NCI-H2227 (cell line): ENCODE measurements at regions not wholly inside any gene's neighbourhood (a gene's known extent, or its start where the extent isn't known, plus 50 kb on each side); places are given as distances from the start of the nearest gene placed in this dataset.

ENCODE experiments used
- DNase-seq: peaks from one replicate; lab custom pipeline; 2025; ENCODE audit not compliant: unreplicated experiment; lab: John Stamatoyannopoulos, UW

DNA sequence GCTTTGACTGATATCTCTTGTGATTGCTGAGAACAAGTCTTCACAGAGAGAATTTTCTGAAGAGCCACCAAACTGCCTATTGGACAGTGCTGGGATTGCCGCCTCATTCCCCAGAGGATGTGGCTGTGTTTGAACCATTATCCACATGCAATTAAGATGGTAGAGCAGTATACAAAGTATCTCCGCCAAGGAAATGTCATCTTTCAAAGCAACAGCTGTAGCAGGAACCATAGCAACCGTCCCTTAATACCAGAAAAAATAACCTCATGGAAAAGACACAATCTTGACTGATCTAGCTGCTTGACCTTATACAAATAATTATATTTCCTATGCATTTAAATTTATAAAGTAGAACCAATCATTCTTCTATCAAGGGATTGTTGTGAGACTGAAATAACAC lies 772.6 kb upstream of the FAM98A start:
- no peak for DNase-seq

DNA sequence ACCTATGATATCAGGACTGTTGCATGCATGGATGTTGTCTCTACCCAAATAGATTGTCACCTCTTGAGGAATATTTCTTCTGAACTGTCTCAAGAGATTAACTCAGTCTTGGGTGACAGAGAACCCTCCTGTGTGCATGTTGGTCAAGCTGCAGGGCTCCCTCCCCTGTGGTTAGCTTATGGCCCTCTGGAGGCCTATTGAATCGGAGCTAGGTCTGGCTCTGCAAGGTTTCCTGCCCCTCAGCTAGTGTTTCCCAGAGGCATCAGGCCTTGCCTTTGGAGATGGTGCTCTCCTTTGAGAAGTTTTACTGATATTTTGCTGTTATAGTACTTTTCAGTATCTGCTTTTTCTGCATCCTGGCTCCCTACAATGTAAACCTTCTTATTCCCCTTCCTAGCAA lies 769.2 kb upstream of the FAM98A start:
- no peak for DNase-seq

DNA sequence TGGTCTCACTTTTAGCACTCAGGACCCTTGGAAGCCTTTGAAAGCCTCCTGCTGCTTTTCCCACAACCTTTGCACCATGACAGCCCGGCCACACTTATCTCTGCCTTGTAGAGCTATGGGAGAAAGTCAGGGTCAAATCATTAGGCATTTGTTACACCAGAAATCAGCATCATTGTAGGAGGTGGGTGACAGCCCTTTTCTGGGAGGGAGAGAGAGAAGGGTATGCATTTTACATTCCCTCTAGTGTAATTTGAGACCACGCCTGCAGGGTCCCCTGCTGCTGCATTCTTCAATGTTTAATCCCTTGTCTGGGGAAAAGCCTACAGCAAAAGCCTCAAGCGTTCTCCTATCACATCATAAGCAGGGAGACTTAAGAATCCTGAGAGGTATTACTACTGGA lies 766.8 kb upstream of the FAM98A start:
- DNase-seq: no peak

DNA sequence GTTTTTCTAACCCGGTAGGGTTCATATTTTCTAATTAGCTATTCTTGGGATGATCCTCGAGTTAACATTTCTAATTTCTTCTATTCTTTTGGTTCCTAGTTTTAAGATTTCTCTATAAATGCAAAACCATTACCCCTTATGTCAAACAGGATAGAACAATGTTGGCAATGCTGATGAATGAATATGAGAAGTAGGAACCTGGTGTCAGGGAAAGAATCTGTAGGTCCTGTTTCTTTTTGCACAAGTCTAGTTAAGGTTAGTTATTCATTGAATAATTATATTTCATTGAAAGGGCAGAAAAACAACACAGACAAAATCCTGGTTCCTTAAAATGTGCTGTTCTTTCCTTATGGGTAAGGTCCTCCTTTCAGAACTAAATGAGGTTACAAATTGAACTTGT lies 766.4 kb upstream of the FAM98A start:
- no peak for DNase-seq

DNA sequence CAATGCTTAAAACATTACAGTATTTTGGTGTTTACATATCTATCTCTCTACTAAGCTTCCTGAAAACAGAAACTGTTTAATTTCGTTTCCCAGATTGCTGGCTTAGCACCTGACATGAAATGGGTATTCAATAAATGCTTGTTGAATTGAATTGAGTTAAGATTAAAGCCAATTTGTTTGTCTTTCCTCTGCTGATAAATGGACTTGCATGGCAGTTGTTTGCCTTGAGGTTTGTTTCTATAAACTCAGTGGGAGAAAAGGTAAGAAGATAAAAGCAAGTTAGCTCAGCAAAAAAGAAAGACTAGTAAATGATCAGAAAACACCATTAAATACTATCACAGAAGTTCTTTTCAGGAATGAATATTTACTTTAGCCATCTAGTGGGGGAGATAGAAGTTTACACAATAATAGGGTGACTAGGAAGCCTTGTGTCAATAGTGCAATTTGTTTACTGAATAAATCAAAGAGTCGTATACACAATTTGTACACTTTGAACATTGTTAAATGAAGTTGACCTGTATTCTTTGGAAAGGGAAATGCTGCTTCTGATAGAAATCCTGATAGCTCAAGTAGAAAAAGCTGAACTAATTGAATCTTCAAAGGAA lies 754.5 kb upstream of the FAM98A start:
- no peak for DNase-seq

DNA sequence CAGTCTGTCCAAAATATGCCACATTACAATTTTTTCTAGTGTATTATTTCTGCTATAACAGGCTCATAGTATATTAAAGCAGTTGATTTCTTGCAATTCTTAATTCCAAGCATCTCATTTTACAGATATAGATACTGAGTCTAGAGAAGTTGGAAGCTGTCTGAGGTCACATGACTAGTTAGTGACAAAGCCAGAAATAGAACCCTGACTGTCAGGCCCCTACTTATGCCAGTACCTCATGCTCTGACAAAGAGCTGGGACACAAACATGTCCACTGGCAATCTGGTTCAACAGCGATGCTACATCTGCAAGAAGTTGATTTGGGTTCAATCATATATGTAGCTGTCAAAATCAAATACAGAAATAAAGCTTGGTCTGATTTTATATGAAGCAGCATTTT lies 750.4 kb upstream of the FAM98A start:
- no peak for DNase-seq

DNA sequence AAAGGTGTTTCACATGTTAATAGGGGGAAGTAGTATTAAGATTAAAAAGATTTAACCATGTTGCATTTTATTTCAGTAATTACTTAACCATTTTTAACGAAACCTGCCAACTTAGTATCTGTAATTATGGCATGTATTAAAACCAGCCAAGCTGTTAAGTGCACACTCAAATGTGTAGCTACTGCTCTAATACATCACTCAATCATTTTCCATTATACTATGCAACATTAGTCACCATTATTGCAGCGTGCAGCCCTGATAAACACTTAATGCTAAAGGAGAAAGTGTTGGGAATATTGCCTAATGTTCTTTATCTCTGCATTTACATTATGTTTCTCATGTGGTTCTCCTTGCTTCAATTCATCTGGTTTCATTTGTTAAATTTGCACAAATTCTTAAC lies 745.9 kb upstream of the FAM98A start:
- no peak for DNase-seq

DNA sequence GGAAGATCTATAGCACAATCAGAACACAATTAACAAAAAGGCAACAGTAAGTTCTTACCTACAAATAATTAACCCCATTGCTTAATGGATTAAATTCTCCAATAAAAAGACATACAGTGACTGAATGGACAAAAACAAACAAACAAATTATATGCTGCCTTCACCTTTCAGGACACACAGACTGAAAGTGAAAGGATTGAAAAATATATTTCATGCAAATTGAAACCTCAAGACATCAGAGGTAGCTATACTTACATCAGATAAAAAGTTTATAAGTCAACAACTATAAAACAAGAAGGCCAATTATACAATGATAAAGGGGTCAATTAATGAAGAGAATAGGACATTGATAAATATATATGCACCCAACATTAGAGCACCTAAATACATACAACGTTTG lies 741.2 kb upstream of the FAM98A start:
- DNase-seq: no peak

DNA sequence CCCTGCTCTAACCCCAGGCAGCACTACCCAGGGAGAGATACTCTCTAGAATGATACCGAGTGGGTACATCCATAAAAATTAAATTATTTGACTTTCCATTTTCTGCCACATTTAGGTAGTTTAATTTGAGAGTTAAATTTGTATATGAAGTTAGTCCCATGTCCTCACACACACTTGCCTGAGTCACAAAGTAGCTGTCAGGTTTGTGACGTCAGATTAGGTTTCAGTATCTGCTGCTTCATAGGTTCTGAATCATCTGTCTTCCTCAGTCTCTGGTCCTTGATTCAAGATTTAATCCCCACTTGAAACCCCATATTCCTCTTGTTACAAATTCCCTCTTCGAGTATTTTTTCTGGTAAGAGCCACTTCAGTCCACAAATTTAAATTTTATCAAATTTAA lies 738.6 kb upstream of the FAM98A start:
- no peak for DNase-seq

DNA sequence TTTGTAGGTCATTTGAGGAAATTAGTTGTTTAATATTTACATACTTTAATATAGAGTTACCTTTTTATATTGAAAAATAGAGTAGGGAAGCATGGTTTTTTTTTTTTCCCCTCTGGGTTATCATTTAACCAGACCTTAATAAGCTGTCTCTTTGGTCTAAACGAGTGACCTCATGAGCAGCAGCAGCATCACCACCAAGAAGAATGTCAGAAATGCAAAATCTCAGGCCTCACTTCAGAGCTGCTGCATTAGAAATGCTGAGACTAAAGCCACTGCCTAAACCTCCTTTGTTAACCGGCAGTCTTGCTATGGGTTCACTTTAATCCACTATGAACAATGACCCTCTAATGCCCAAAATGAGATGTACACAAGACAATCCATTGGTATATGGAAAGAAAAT lies 733.7 kb upstream of the FAM98A start:
- no peak for DNase-seq

DNA sequence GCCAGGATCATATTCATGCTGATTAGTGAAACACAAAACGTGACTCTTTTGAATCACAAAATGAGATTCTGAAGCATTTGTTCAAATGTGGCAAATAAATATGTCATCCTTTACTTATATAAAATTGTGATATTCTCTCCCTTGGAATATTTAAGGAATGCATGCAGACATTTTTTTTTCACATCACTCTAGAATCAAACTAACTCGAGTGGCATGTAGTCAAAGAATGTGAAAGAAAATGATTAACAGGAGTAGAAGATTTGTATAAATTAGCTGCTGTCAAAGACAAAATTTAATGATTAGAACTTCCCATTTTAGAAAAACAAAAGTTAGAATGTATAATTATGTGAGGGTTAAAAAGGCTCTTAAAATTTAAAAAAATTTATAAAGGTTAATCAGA lies 721.0 kb upstream of the FAM98A start:
- no peak for DNase-seq

DNA sequence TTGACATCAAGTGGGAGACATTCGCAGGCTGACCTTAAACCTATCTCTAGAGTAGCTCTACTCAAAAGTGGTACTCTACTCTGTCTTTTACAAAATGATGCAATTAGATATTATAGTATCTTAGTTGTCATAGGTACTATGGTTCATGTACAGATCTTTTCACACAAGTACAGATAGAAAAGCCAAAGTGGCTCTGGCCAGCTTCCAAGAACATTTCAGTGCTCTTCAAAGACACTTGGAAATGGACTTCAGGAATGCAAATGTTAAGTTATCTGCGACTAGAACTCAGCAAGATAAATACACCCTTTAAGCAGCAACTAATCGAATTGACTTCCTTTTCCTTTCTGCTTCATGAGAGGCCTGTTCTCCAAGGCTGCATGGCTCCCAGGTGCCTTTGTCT lies 718.7 kb upstream of the FAM98A start:
- DNase-seq: no peak

DNA sequence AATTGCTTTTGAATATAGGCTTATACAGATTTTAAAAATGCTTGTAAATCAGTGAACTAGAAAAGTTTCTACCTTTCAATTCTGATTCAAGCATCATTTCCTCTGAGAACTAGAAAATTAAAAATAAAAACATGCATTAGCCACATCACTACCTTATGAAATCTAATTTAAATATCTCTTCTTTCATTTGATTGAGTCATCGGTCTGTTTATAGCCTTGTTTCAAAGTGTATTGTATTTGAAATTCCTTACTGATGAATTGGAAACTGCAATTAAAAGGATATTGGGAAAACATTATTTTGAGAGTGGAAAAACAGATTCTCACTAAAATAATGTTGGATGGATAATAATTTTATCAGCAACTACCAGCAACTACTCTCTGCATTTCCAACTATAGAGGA lies 717.7 kb upstream of the FAM98A start:
- no peak for DNase-seq

DNA sequence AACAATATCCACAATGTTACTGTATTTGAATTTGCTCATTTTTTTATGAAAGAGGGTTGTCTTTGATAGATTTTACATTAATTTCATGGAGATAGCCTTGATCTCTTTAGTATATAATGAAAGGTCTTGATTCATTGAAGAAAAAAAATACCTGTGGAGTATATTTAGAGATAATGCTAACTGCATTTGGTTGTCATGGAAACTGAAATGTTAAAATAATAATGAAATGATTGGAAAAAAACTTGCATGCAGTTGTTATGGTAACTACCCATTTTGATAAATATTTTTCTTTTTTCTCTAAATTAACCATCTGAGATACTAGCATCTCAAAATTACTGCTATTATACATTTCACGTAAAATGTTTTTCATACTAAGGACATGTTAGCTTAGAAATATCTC lies 712.7 kb upstream of the FAM98A start:
- DNase-seq: no peak

DNA sequence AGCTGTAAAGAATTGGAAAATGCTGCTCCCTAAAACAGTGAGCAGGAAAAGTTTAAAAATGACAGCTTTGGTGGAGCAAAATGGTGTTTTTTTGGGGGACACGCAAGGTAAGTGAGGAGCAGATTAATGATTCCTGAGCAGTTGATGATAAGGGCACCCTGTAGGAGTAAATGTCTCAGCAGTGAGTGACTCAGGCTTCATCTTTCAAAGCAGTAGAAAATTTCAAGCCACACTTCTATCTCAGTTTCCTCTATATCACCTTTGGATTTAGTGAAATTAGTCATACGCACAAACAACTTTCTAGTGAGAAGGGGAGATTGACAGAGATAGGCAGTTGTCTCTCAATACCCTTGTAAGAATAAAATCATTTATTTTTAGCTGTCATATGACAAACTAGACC lies 709.0 kb upstream of the FAM98A start:
- no peak for DNase-seq

DNA sequence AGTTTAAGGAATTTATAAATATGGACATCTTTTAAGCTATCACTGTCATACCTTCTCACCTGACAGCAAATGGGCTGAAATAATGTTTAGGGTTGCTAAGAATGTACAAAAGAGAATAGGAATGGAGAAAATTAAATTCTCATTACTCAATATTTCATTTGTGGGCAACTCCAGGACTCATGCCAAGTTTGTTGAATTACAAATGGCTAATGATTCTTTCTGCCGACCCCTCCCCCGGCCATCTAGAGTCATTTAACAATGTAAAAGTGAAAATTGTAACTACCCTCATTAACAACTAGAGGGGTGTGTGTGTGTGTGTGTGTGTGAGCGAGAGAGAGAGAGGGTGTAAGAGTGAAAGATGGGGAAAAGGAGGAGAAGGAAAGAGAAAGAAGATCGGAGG lies 708.5 kb upstream of the FAM98A start:
- no peak for DNase-seq

DNA sequence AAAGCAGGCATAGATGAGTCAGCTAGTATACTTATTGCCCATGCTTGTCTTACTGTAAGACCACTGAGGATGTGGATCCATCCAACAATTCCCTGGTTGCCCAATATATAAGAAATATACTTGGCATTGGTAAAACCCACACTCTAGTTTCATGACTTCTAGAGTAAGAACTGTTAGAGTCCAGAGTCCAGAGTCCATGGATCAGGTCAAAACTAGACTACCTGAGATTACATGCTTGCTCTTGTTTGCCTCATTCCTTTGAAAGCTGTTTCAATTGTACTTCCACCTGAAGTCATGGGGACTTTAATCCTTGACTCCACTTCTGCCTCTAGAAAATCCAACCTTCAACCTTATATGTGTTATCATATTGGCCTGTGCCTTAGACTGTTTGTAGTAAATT lies 707.6 kb upstream of the FAM98A start:
- DNase-seq: no peak

DNA sequence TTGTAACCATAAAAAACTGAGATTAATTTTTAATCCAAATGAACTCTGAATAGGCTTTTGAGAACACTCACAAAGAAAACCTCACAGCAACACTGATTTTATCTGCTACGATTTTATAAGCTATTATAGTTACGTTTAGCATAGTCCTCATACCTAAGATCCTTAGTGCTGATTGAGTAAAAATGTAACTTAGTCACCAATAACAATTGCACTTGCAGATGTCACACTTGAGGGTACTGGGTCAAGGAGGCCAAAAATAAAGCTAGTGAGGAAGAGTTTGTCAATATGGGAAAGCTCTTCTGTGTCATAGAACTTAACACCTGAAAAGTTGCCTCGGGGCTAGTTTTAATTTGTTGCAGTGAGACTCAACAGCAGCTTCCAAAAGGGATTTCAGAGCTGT lies 706.5 kb upstream of the FAM98A start:
- DNase-seq: no peak

DNA sequence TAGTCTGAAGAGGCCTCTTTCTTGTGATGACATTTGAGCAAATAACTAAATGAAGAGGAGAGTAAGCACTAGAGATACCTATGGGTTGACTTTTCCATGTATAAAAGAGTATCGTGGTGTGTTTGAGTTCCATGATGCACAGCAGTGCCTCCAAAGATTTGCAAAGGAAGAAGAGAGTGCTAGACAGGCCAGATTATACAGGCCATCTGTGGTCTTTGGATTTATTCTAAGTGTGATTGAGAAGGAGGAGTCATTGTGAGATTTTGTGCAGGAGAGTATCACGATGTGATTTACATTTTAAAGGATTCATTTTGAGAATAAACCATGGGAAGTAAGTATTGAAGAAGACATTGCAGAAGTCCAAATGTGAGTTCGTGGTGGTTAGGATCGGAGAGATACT lies 695.9 kb upstream of the FAM98A start:
- DNase-seq: no peak

DNA sequence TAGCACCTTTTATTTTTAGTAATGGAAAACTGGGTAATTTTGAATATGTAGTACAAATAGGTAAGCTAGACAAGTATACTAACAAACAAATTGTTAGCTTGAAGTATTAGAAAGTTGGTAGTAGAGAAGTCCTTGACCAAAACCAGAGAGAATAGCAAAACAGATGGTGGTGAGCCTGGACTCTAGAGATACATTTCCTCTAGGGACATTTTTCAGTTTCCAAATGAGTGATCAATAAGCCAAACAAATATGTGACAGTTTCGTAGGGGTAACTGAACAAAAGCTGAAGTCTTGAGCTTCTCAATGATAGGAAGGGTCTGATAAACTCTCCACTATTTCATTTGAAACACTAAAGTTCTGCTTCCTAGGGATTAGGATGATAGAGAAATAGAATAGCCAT lies 692.0 kb upstream of the FAM98A start:
- DNase-seq: no peak

DNA sequence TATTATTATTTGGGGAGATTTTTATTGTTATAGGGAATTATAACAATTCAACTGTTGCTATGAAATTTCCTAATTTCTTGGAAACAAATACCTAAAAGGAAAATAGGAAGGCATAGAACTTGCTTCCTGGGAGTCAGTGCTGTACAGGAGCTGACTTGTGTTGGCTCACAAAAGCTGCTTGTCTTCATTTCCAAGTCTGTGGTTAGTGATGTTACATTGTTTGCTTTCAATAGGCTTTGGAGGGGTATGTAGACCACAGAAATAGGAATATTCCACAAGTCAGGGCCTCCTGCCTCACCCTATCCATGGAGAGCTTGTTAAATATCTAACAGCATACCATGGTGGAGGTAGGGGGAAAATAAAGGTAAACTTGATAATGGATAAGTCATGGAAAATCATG lies 688.9 kb upstream of the FAM98A start:
- no peak for DNase-seq

DNA sequence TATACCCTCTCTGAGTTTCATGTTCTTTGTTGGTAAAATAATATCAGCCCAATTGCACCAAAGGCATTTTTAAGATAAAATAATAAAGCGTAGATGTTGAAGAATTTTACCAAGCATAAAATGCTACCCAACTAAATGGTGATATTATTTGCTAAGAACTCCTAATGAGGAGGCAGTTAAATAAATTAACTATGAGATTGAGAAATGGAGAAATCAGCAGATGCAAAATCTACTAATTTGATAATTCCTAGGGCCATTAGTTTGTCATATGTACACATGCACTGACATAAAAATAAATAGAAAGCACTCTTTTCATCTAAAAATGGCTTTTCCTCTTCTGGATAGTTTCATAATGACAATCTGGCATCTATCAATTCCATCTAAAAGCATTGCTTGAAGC lies 681.5 kb upstream of the FAM98A start:
- no peak for DNase-seq

DNA sequence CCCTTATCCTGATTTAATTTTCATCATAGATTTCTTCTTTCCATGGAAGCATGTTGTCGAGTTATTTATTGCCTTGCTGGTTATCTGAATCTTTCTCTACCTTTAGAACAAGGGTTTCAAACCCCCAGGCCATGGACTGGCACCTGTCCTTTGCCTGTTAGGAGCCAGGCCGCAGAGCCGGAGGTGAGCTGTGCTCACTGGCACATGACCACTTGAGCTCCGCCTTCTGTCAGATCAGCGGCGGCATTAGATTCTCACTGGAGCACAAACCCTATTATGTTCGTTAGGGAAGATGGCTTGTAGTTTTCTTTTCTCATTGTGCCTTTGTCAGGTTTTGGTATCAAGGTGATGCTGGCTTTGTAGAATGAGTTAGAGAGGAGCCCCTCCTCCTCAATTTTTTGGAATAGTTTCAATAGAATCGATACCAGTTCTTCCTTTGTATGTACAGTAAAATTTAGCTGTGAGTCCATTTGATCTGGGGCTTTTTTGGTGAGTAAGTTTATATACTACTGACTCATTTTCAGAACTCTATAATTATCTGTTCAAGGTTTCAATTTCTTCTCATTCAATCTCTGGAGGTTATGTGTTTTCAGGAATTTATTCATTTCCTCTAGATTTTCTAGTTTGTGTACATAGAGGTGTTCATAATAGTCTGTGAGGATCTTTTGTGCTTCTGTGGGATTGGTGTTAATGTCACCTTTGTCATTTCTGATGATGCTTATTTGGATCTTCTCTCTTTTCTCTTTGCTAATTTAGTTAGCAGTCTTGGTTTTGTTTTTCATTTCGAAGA lies 668.0 kb upstream of the FAM98A start:
- no peak for DNase-seq
